CD4-positive, alpha-beta T cell (primary cell): ENCODE measurements at regions not wholly inside any gene's neighbourhood (a gene's known extent, or its start where the extent isn't known, plus 50 kb on each side); places are given as distances from the start of the nearest gene placed in this dataset.

Experiments
- ATAC-seq: fragments of 200-7000 bp; cut with Tn5 transposase; one replicate; pipeline ENCODE4 v1.10.0; 2022; ENCODE audit warnings: mild to moderate bottlenecking; ENCODE audit not compliant: poor library complexity
- CTCF ChIA-PET: fragments of 350-600 bp; sonication (Branson Sonifier 250); formaldehyde crosslinking; loops from one replicate; lab custom pipeline; 2021; ENCODE audit warnings: antibody characterized with exemption, inconsistent platforms; lab: Charles Lee
- POLR2A ChIA-PET: fragments of 350-600 bp; sonication (Branson Sonifier 250); formaldehyde crosslinking; loops from one replicate; lab custom pipeline; 2021; ENCODE audit warnings: antibody characterized with exemption, inconsistent platforms; lab: Charles Lee
- DNase-seq, 14 experiments: peaks; one replicate each; pipeline ENCODE4 v3.0.0-alpha.2; 2013 to 2020; ENCODE audit warnings: mixed read lengths in 2 of 14
- H3K27ac ChIP-seq, 2 donors: one replicate each; pipeline versions ENCODE4 v1.5.1 to v1.7.0; 2013; ENCODE audit warnings: low read length in 2 of 2, low read depth in 1 of 2, mild to moderate bottlenecking in 1 of 2
- H3K27me3 ChIP-seq, 2 experiments: 1 replicate in 1 of 2; 2 replicates in 1 of 2; pipeline versions ENCODE4 v1.6.1 to v1.7.0; 2013; ENCODE audit warnings: low read length in 2 of 2, control low read depth in 1 of 2, mild to moderate bottlenecking in 1 of 2, moderate library complexity in 1 of 2; ENCODE audit not compliant: insufficient read depth in 2 of 2, control insufficient read depth in 1 of 2
- H3K36me3 ChIP-seq: one replicate; pipeline ENCODE4 v1.6.1; 2013; ENCODE audit warnings: low read length, control low read depth; ENCODE audit not compliant: insufficient read depth
- H3K4me1 ChIP-seq: one replicate; pipeline ENCODE4 v1.6.1; 2013; ENCODE audit warnings: low read length, control low read depth; ENCODE audit not compliant: insufficient read depth
- H3K4me3 ChIP-seq: one replicate; pipeline ENCODE4 v1.5.1; 2013; ENCODE audit warnings: mild to moderate bottlenecking, low read length, moderate library complexity
- H3K9me3 ChIP-seq, 2 experiments: 1 replicate in 1 of 2; 2 replicates in 1 of 2; pipeline versions ENCODE4 v1.6.1 to v1.7.0; 2013; ENCODE audit warnings: low read length in 2 of 2, mild to moderate bottlenecking in 2 of 2, control low read depth in 1 of 2, moderate library complexity in 1 of 2; ENCODE audit not compliant: control insufficient read depth in 1 of 2, insufficient read depth in 1 of 2
- H3K27ac Mint-ChIP-seq: one replicate; pipeline ENCODE4 v1.8.0; 2020; ENCODE audit warnings: mixed read lengths
- H3K27me3 Mint-ChIP-seq: one replicate; pipeline ENCODE4 v1.8.0; 2021; ENCODE audit warnings: mixed read lengths
- H3K36me3 Mint-ChIP-seq: one replicate; pipeline ENCODE4 v1.8.0; 2021; ENCODE audit warnings: low read depth, mixed read lengths
- H3K4me1 Mint-ChIP-seq: one replicate; pipeline ENCODE4 v1.8.0; 2021; ENCODE audit warnings: low read depth, mixed read lengths
- H3K4me3 Mint-ChIP-seq: one replicate; pipeline ENCODE4 v1.8.0; 2020; ENCODE audit warnings: mild to moderate bottlenecking, mixed read lengths
- H3K9me3 Mint-ChIP-seq: one replicate; pipeline ENCODE4 v1.8.0; 2020; ENCODE audit warnings: mixed read lengths
- CTCF ChIP-seq: fragments of 200-600 bp; IDR thresholded peaks from one replicate; pipeline ENCODE4 v1.8.0; 2022; ENCODE audit warnings: antibody characterized with exemption, mild to moderate bottlenecking
- intact Hi-C, 2 experiments: fragments of 100-400 bp; cut with DNase I in 1 of 2; cut with micrococcal nuclease in 1 of 2; formaldehyde crosslinking; loops; one replicate each; pipeline versions ENCODE4 v1.15.1 to v1.9.0; 2023 to 2025; cut with DNase I, micrococcal nuclease

GRCh38 chr4:140277576-140277975 lies 95.9 kb upstream of the SCOC start:
- no peaks in the 10 kb centered on the region for H3K36me3 ChIP-seq
- DNase-seq (no peak), ATAC-seq (no peak)
- Mint-ChIP-seq H3K27me3 (peaks cover 18% of the 10 kb centered on the region), H3K9me3 (no peaks in the 10 kb centered on the region), H3K4me1 (no peaks in the 10 kb centered on the region), H3K27ac (no peak overlapping the region), H3K4me3 (no peak overlapping the region), H3K36me3 (no peaks in the 10 kb centered on the region)
- H3K4me1 ChIP-seq, result no peaks in the 10 kb centered on the region
- H3K27ac ChIP-seq, result no peak overlapping the region
- intact Hi-C loops, result no loop called here
- no peak overlapping the region for H3K4me3 ChIP-seq
- ChIA-PET POLR2A (no interaction called here), CTCF (no interaction called here)
- H3K9me3 ChIP-seq, result no peaks in the 10 kb centered on the region
- TF ChIP-seq CTCF, result no peak
- peaks cover 0 to 13% of the 10 kb centered on the region in 2 experiments for H3K27me3 ChIP-seq

DNA sequence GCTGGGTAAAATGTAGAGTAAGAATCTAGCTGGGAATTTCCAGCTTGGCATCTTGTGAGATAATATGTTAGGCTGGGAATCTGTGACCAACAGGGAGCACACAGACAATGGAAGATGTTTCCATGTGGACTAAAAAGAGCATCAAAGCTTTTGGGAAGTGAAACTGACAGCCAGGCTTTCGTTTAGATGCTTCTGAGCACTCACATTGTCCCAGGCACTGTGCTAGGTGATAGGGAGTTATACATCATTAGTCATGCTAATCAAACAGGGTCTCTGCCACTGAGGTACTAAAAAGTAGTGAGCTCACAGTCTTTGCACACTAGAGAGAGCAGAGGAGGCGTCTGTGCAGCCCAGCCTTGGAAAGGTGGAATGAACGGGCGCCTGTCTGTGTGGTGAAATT lies 101.9 kb upstream of the SCOC start:
- Histone ChIP-seq H3K9me3 (no peaks in the 10 kb centered on the region), H3K4me3 (no peak overlapping the region), H3K27me3 (peaks cover 0 to 2% of the 10 kb centered on the region in 2 experiments), H3K36me3 (no peaks in the 10 kb centered on the region), H3K4me1 (no peaks in the 10 kb centered on the region), H3K27ac (no peak overlapping the region)
- no peak overlapping the region for H3K27ac Mint-ChIP-seq
- ATAC-seq, result no peak
- no peak overlapping the region for H3K4me3 Mint-ChIP-seq
- intact Hi-C loops, result no loop called here
- POLR2A ChIA-PET, result no interaction called here
- H3K4me1 Mint-ChIP-seq, result no peaks in the 10 kb centered on the region
- CTCF ChIA-PET, result no interaction called here
- H3K27me3 Mint-ChIP-seq, result no peaks in the 10 kb centered on the region
- no peak for DNase-seq
- no peaks in the 10 kb centered on the region for H3K36me3 Mint-ChIP-seq
- TF ChIP-seq CTCF, result no peak
- H3K9me3 Mint-ChIP-seq, result no peaks in the 10 kb centered on the region

DNA sequence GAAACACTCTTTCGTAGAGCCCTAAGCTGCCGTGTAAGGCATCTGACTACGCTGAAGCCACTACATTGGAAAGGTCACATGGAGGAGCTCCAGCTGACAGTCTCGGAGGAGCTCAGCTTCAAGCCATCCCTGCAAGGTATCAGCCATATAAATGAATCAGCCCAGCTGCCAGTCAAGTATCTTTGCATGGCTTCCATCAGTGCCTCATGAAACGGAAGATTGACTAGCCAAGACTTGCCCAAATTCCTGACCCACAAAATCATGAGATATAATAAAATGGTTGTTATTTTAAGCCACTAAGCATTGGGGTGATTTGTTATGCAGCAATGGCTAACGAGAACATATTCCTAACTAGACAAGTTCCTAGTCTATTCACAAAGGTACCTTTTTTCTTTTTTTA lies 104.1 kb upstream of the SCOC start:
- CTCF ChIA-PET, result no interaction called here
- no peak overlapping the region for H3K4me3 ChIP-seq
- H3K27ac Mint-ChIP-seq, result no peak overlapping the region
- no peaks in the 10 kb centered on the region for H3K36me3 Mint-ChIP-seq
- H3K36me3 ChIP-seq, result no peaks in the 10 kb centered on the region
- H3K9me3 ChIP-seq, result no peaks in the 10 kb centered on the region
- H3K27ac ChIP-seq, result no peak overlapping the region
- intact Hi-C loops, result no loop called here
- H3K4me1 Mint-ChIP-seq, result no peaks in the 10 kb centered on the region
- no peak for ATAC-seq
- no peak for TF ChIP-seq CTCF
- DNase-seq, result no peak
- H3K27me3 Mint-ChIP-seq, result no peaks in the 10 kb centered on the region
- no peaks in the 10 kb centered on the region for H3K4me1 ChIP-seq
- POLR2A ChIA-PET, result no interaction called here
- H3K9me3 Mint-ChIP-seq, result no peaks in the 10 kb centered on the region
- peaks cover 0 to 2% of the 10 kb centered on the region in 2 experiments for H3K27me3 ChIP-seq
- H3K4me3 Mint-ChIP-seq, result no peak overlapping the region
